ENCODE measurements at regions not wholly inside any gene's neighbourhood (a gene's known extent, or its start where the extent isn't known, plus 50 kb on each side); places are given as distances from the start of the nearest gene placed in this dataset.

- Mint-ChIP-seq H3K4me3 (no peak overlapping the region), H3K27ac (no peak overlapping the region), H3K4me1 (no peaks in the 10 kb centered on the region), H3K36me3 (ENCODE audit: insufficient read depth in 1 of 3, low read depth in 3 of 3) (peaks cover 0 to 2% (median 0%) of the 10 kb centered on the region in 3 experiments; a peak in 1 of 7 replicates), H3K27me3 (ENCODE audit: low read depth) (no peaks in the 10 kb centered on the region), H3K9me3 (no peaks in the 10 kb centered on the region)
- Histone ChIP-seq H3K14ac (ENCODE audit: insufficient read depth, low read length) (no peak overlapping the region), H2BK20ac (ENCODE audit: low read depth, low read length, poor library complexity, severe bottlenecking) (no peak overlapping the region), H3K27me3 (ENCODE audit: insufficient read depth, low read length) (no peaks in the 10 kb centered on the region), H3K79me2 (ENCODE audit: insufficient read depth, low read length) (no peaks in the 10 kb centered on the region), H2AK5ac (ENCODE audit: insufficient read length, low read length) (no peak overlapping the region), H2BK12ac (ENCODE audit: insufficient read length, low read depth, low read length) (no peak overlapping the region), H2BK120ac (ENCODE audit: low read depth, low read length, poor library complexity, severe bottlenecking) (no peak overlapping the region), H4K91ac (ENCODE audit: insufficient read length, low read depth, low read length) (no peak overlapping the region), H2BK5ac (ENCODE audit: insufficient read length, low read length) (no peak overlapping the region), H3K4ac (ENCODE audit: low read depth, low read length) (no peak overlapping the region), H2AFZ (ENCODE audit: low read length) (no peak overlapping the region), H4K20me1 (ENCODE audit: control insufficient read depth, insufficient read depth, insufficient read length) (no peaks in the 10 kb centered on the region), H3K4me2 (ENCODE audit: insufficient read depth, insufficient read length, low read length) (no peak overlapping the region), H3K79me1 (ENCODE audit: insufficient read depth, low read depth, low read length, poor library complexity, severe bottlenecking) (no peaks in the 10 kb centered on the region), H3T11ph (ENCODE audit: low read length) (no peak overlapping the region), H4K5ac (ENCODE audit: insufficient read length, low read depth, low read length) (no peak overlapping the region), H3K9ac (ENCODE audit: extremely low read depth, insufficient read length, low read length) (no peak overlapping the region), H2BK15ac (ENCODE audit: low read depth, low read length) (no peak overlapping the region), H4K8ac (replicated peaks; ENCODE audit: insufficient read length, low read depth, low read length) (no peak overlapping the region), H3K23me2 (ENCODE audit: insufficient read length, low read depth, low read length, poor library complexity, severe bottlenecking) (no peaks in the 10 kb centered on the region), H3K23ac (ENCODE audit: insufficient read length, low read depth, low read length) (no peak overlapping the region), H3K9me3 (ENCODE audit: control insufficient read depth, low read depth, low read length) (no peaks in the 10 kb centered on the region), H3K4me1 (ENCODE audit: insufficient read depth, low read length) (no peaks in the 10 kb centered on the region), H3K18ac (ENCODE audit: insufficient read length, low read depth, low read length) (no peak overlapping the region), H3K27ac (ENCODE audit: insufficient read length, low read depth, low read length) (no peak overlapping the region), H3K56ac (ENCODE audit: insufficient read length, low read depth, low read length) (no peak overlapping the region)
- TF ChIP-seq CTCF (conservative IDR thresholded peaks at IDR 0.05) = no peak
- DNase-seq = no peak
- WGBS (ENCODE audit: extremely low coverage, insufficient read length, low lambda C conversion rate) = no CpG with 5 or more reads among the region's 1 CpG
Observed at GRCh38 chr11:98099371-98099770, 921.4 kb upstream of the CNTN5 start.
